Tibial nerve (tissue), 3 donors: ENCODE measurements at regions not wholly inside any gene's neighbourhood (a gene's known extent, or its start where the extent isn't known, plus 50 kb on each side); places are given as distances from the start of the nearest gene placed in this dataset.

Experiments used
- CTCF ChIP-seq, 5 experiments: fragments of 200-600 bp in 3 of 5; fragments of 450-650 bp in 2 of 5; sonication (generic) in 3 of 5; IDR thresholded peaks; one replicate each; pipeline ENCODE4 v1.5.1; 2016 to 2019; ENCODE audit warnings: antibody characterized with exemption in 5 of 5, mild to moderate bottlenecking in 3 of 5, moderate library complexity in 2 of 5
- POLR2A ChIP-seq, 2 donors: fragments of 450-650 bp; IDR thresholded peaks; one replicate each; pipeline ENCODE4 v1.6.1; 2017; ENCODE audit warnings: antibody characterized with exemption in 2 of 2, mild to moderate bottlenecking in 2 of 2, moderate library complexity in 2 of 2

- TF ChIP-seq CTCF (IDR thresholded peaks at IDR 0.05), result no peak
- no peak for TF ChIP-seq POLR2A (IDR thresholded peaks at IDR 0.05)
These were observed 59.8 kb upstream of the HAO2 start for GRCh38 chr1:119308806-119309205.
